ENCODE measurements at regions not wholly inside any gene's neighbourhood (a gene's known extent, or its start where the extent isn't known, plus 50 kb on each side); places are given as distances from the start of the nearest gene placed in this dataset.

DNA sequence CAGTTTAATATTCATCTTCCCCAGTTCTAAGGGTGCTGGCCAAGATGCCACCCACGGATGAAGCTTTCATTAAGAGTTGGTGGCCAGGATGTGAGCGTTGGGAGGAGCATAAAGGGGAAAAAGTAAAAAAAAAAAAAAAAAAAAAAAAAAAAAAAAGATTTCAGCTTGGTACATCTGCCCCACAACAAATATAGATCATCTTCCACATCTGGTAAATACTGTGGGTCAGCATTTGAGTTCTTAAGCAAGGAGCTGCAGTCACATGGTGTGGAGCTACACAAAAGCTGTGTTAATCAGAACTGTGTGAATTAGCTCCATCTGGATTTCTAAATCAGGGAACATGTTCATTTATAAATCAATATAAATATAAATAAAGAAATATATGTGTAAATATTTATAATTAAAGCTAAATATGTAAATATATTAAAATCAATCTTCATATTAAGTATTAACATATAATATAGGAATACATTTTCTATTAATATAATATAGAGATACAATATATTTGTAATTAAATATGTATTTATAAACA, 262.3 kb downstream of the NUAK1 start:
- no peak overlapping the region for H3K27ac ChIP-seq (ENCODE audit: low read depth in 1 of 2, low read length in 2 of 2)
- no peaks in the 10 kb centered on the region for H3K36me3 ChIP-seq (replicated peaks in 1 of 2; ENCODE audit: control insufficient read depth in 1 of 2, insufficient read depth in 2 of 2, low read length in 2 of 2)
- H3K4me1 ChIP-seq (ENCODE audit: control insufficient read depth in 1 of 2, insufficient read depth in 2 of 2, low read length in 2 of 2) = no peaks in the 10 kb centered on the region
- Mint-ChIP-seq H3K4me1 (no peaks in the 10 kb centered on the region), H3K9me3 (no peaks in the 10 kb centered on the region), H3K27ac (no peak overlapping the region), H3K27me3 (ENCODE audit: low read depth in 3 of 3) (peaks cover 0 to 11% (median 0%) of the 10 kb centered on the region in 3 donors), H3K4me3 (no peak overlapping the region), H3K36me3 (no peaks in the 10 kb centered on the region)
- TF ChIP-seq, protein P1, sequence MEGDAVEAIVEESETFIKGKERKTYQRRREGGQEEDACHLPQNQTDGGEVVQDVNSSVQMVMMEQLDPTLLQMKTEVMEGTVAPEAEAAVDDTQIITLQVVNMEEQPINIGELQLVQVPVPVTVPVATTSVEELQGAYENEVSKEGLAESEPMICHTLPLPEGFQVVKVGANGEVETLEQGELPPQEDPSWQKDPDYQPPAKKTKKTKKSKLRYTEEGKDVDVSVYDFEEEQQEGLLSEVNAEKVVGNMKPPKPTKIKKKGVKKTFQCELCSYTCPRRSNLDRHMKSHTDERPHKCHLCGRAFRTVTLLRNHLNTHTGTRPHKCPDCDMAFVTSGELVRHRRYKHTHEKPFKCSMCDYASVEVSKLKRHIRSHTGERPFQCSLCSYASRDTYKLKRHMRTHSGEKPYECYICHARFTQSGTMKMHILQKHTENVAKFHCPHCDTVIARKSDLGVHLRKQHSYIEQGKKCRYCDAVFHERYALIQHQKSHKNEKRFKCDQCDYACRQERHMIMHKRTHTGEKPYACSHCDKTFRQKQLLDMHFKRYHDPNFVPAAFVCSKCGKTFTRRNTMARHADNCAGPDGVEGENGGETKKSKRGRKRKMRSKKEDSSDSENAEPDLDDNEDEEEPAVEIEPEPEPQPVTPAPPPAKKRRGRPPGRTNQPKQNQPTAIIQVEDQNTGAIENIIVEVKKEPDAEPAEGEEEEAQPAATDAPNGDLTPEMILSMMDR (IDR thresholded peaks at IDR 0.05) = no peak
- no peak overlapping the region for H3K4me3 ChIP-seq (replicated peaks in 1 of 3; ENCODE audit: low read depth in 2 of 3, low read length in 3 of 3)
- DNase-seq = no peak
- no peaks in the 10 kb centered on the region for H3K9me3 ChIP-seq (replicated peaks in 1 of 2; ENCODE audit: control insufficient read depth in 1 of 2, insufficient read depth in 1 of 2, low read length in 2 of 2)
- no peak overlapping the region for H3K9ac ChIP-seq (ENCODE audit: insufficient read depth, low read length, poor library complexity, severe bottlenecking)
- no peak overlapping the region for H2AFZ ChIP-seq (ENCODE audit: insufficient read depth, low read depth, low read length, poor library complexity, severe bottlenecking)
- no peak overlapping the region for H3K4me2 ChIP-seq (replicated peaks; ENCODE audit: extremely low read depth, low read length, poor library complexity, severe bottlenecking)
- intact Hi-C loops (cut with micrococcal nuclease) = no loop called here
- no peaks in the 10 kb centered on the region for H3K79me2 ChIP-seq (ENCODE audit: insufficient read depth, low read length)
- WGBS (ENCODE audit: insufficient coverage) = no CpG with 5 or more reads among the region's 2 CpGs
- no peaks in the 10 kb centered on the region for H4K20me1 ChIP-seq (ENCODE audit: insufficient read depth, low read length)
- no peaks in the 10 kb centered on the region for H3K27me3 ChIP-seq (ENCODE audit: control insufficient read depth in 2 of 2, insufficient read depth in 2 of 2, low read length in 2 of 2)

DNA sequence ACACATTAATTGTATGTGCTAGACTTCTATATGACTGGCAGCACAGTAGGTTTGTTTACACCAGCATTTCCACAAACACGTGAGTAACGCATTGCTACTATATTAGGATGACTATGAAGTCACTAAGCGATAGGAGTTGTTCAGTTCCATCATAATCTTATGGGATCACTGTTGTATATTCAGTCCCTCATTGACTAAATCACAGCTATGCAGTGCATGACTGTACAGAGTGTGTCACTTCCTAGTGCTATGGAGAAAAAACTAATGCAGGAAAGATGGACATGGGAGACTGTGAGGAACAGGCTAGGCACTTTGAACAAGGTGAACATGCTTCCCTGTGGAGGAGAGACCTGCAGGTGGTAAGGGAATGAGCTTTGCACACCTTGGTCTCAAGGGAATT, 259.8 kb downstream of the NUAK1 start:
- no peak overlapping the region for H2AFZ ChIP-seq (ENCODE audit: insufficient read depth, low read depth, low read length, poor library complexity, severe bottlenecking)
- H3K9me3 ChIP-seq (replicated peaks in 1 of 2; ENCODE audit: control insufficient read depth in 1 of 2, insufficient read depth in 1 of 2, low read length in 2 of 2) = no peaks in the 10 kb centered on the region
- H3K79me2 ChIP-seq (ENCODE audit: insufficient read depth, low read length) = no peaks in the 10 kb centered on the region
- no peaks in the 10 kb centered on the region for H3K36me3 ChIP-seq (replicated peaks in 1 of 2; ENCODE audit: control insufficient read depth in 1 of 2, insufficient read depth in 2 of 2, low read length in 2 of 2)
- H3K27ac ChIP-seq (ENCODE audit: low read depth in 1 of 2, low read length in 2 of 2) = no peak overlapping the region
- no peak overlapping the region for H3K9ac ChIP-seq (ENCODE audit: insufficient read depth, low read length, poor library complexity, severe bottlenecking)
- H3K4me3 ChIP-seq (replicated peaks in 1 of 3; ENCODE audit: low read depth in 2 of 3, low read length in 3 of 3) = no peak overlapping the region
- Mint-ChIP-seq H3K4me1 (no peaks in the 10 kb centered on the region), H3K9me3 (peaks cover 0 to 4% (median 0%) of the 10 kb centered on the region in 7 donors), H3K4me3 (no peak overlapping the region), H3K27me3 (ENCODE audit: low read depth in 3 of 3) (peaks cover 0 to 5% (median 0%) of the 10 kb centered on the region in 3 donors), H3K36me3 (no peaks in the 10 kb centered on the region), H3K27ac (no peak overlapping the region)
- WGBS (ENCODE audit: insufficient coverage) = 100% methylated on average over 2 of the region's 3 CpGs
- H4K20me1 ChIP-seq (ENCODE audit: insufficient read depth, low read length) = no peaks in the 10 kb centered on the region
- no peaks in the 10 kb centered on the region for H3K27me3 ChIP-seq (ENCODE audit: control insufficient read depth in 2 of 2, insufficient read depth in 2 of 2, low read length in 2 of 2)
- H3K4me2 ChIP-seq (replicated peaks; ENCODE audit: extremely low read depth, low read length, poor library complexity, severe bottlenecking) = no peak overlapping the region
- no peaks in the 10 kb centered on the region for H3K4me1 ChIP-seq (ENCODE audit: control insufficient read depth in 1 of 2, insufficient read depth in 2 of 2, low read length in 2 of 2)
- DNase-seq = no peak
- TF ChIP-seq, protein P1 (IDR thresholded peaks at IDR 0.05) = no peak
- intact Hi-C loops (cut with micrococcal nuclease) = no loop called here
